HG03159 (cell line): ENCODE measurements at regions not wholly inside any gene's neighbourhood (a gene's known extent, or its start where the extent isn't known, plus 50 kb on each side); places are given as distances from the start of the nearest gene placed in this dataset.

Experiments
- ATAC-seq: cut with Tn5 transposase; IDR thresholded peaks from one replicate; pipeline ENCODE4 v1.9.1; 2021; ENCODE audit warnings: mild to moderate bottlenecking, moderate library complexity; ENCODE audit not compliant: unreplicated experiment

DNA sequence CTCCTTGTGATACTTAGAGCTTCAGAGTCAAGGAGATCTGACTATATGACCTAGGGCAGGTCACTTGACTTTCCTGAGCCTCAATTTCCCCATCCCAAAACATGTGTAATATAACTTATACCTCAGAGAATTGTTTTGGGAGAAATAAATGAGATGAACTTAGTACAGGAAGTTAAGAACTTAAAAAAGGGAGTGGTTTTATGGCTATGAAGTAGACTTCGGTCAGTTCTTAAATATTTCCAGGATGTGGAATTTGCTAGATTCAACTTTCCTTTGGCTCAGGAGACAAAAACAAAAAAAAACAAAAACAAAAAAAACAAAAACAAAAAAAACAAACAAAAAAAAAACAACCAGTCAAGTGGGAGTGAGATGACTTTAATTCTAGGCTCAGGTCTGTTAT is 116.7 kb downstream of the EDEM1 start:
- no peak for ATAC-seq

- ATAC-seq, result peak; percentile 86
Observed at GRCh38 chr3:5304789-5305683, 117.5 kb downstream of the EDEM1 start.

DNA sequence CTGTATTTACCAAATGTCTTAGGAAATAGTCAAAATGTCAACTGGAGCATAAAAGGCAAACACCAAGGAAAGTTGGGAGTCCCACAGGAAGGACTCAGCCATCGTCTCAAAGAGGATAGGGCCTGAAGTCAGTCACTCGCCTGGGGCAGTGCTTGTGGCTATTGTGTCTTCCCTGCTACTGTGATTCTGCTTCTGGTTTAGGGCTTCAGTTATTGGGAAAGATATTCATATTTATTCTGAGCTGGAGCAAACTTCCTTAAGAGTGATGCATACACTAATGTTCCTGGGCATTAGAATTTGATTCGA is 118.1 kb downstream of the EDEM1 start:
- ATAC-seq, result peak; percentile 17

GRCh38 chr3:5309171-5309570 is 121.7 kb downstream of the EDEM1 start:
- no peak for ATAC-seq

- no peak for ATAC-seq
Observed at GRCh38 chr3:5309602-5310001, 122.1 kb downstream of the EDEM1 start.

DNA sequence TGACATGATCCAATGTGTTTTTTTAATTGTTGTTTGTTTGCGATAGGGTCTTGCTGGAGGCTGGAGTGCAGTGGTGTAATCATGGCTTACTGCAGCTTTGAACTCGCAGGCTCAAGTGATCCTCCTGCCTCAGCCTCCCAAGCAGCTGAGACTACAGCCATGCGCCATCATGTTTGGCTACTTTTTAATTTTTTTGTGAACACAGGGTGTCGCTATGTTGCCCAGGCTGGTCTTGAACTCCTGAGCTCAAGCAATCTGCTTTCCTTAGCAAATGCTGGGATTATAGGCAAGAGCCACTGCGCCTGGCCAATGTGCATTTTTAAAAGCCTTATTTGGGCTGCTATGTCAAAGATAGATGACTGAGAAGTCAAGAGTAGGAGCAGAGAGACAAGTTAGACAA is 123.0 kb downstream of the EDEM1 start:
- no peak for ATAC-seq

GRCh38 chr3:5312290-5312689 is 124.8 kb downstream of the EDEM1 start:
- ATAC-seq, result no peak

DNA sequence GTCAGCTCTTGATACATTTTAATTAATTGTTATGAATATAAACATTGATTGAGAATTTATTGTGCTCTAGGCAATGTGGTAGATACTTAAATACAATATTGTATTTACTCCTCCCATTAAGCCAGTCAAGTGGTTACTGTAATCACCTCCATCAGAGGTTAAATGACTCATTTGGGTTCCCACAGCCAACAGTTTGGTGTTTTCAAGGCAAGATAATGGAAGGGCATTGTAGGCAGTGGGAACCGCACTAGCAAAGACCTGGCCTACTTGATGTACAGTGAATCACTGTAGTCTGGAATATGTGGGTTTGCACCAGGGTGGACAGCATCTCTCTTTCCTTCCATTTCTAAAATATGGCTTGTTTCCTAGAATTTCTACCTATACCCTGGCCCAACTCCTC is 127.4 kb downstream of the EDEM1 start:
- no peak for ATAC-seq

DNA sequence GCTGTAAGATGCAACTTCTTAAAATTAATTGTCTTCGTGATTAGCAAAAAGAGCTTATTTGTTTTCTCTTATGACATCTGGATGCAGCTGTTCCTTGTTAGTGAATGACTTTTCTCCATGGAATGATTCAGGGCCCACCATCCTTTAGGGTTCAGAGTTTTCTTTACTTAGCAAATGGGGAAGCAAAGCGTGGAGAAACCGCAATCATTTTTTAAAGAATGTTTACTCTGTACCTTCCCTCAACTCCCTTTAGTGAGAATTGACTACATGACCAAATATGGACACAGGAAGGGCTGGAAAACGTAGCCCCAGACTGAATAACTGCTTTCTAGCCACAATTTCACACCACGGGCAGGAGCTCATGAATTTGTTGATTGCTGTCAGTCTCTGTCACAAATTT is 130.1 kb downstream of the EDEM1 start:
- no peak for ATAC-seq

DNA sequence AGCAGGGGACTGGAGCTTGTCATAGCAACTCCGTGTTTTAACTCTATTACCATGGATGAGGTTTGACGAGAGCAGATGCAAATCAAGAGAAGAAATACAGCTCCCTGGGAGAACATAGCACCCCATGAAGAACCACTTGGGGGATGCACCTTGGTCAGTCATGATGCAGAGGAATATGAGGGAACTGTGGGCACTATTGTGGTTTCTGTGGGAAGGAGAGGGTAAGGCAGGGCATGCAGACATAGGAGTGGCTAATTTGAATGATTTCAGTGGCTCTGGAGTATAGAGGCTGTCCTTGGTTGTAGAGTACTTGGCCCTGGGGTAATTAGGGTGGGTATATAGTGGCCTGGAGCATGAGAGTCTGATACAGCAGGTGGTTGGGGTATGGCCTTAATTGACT is 131.9 kb downstream of the EDEM1 start:
- ATAC-seq, result no peak

GRCh38 chr3:5321666-5322340 is 134.3 kb downstream of the EDEM1 start:
- no peak for ATAC-seq

GRCh38 chr3:5324780-5325179 is 137.3 kb downstream of the EDEM1 start:
- no peak for ATAC-seq

GRCh38 chr3:5330152-5330810 is 142.8 kb downstream of the EDEM1 start:
- no peak for ATAC-seq

DNA sequence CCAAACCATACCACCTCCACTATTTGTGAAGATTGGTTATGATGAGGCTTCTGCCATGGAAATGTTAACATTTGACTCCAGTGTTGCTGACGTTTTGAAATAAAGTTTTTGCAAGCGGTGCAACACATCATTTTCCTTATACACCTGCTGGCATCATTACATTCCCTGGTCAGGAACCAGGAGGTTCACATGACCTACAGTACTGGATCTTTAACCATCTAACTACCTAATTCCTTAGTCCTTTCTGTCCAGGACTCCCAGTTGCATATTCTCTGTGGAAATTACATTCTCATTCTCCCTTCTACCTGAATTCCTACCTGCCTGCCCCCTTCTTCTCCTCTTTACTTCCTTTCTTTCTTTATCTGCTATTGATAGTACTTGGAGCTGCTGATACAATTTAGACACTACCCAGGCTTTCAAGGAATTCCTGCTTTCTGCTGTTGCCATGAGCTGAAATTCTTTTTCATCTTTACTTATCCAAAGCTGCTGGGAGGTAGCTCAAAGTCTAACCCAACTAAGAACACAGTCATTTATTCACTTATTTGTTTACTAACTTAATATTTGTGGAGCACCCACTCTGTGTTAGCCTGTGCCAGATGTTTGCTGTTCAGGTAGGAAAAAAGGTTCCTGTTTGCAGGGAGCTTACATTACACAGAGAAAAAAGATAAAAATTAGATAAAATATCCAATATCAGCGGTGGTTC is 144.2 kb downstream of the EDEM1 start:
- ATAC-seq, result no peak

DNA sequence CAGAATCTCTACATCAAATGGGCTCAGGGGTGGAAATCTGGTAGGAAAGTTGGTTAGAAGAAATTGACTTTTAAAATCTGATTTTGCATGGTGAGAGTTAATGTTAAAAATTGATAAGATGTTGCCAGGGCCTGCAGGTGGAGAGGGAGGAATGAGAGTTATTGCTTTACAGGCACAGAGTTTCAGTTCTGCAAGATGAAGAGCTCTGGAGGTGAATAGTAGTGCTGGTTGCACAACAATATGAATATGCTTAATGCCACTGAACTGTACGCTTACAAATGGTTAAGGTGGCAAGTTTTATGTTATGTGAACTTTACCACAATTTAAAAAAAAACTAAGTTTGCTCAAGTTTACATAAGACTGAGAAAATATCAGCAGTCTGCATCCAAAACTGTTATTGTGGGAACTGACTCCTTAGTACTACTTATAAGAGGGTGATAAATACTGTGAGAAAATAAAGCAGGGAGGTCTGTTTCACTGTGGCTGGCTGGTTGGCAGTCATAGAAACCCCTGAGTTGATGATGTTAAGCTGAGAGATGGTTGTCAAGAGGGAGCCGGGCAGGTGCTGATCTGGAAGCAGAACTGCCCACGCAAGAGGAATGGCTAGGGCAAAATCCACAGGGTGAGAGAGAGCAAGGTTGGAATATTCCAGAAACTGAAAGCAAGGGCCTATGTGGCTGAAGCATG is 144.9 kb downstream of the EDEM1 start:
- peak; percentile 81 for ATAC-seq

- no peak for ATAC-seq
Observed at GRCh38 chr3:5339967-5340535, 152.5 kb downstream of the EDEM1 start.

GRCh38 chr3:5341610-5342009 is 154.1 kb downstream of the EDEM1 start:
- no peak for ATAC-seq

- ATAC-seq, result no peak
Observed at GRCh38 chr3:5343459-5343858, 156.0 kb downstream of the EDEM1 start.

- ATAC-seq, result no peak
Observed at GRCh38 chr3:5344707-5345106, 157.2 kb downstream of the EDEM1 start.

- no peak for ATAC-seq
Observed at GRCh38 chr3:5347486-5347885, 160.0 kb downstream of the EDEM1 start.
